ENCODE measurements at regions not wholly inside any gene's neighbourhood (a gene's known extent, or its start where the extent isn't known, plus 50 kb on each side); places are given as distances from the start of the nearest gene placed in this dataset.

DNA sequence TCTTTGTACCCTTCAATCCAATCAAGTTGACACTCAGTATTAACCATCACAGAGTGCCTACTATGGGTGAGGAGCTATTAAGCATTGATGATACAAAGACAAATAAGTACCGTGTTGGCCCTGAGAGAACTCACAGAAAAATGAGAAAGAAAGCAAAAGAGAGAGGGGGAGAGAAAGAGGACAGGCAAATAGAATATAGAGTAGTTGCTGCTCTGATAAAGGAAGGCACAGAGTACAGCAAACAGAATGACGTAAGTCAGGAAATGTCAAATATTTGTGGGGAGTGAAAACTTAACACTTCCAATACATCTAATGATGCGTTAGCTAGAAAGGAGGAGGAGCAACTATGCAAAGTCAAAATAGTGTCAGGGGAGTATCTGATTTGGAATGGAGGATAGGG is 320.6 kb upstream of the KCNH8 start:
- TF ChIP-seq, protein P1, sequence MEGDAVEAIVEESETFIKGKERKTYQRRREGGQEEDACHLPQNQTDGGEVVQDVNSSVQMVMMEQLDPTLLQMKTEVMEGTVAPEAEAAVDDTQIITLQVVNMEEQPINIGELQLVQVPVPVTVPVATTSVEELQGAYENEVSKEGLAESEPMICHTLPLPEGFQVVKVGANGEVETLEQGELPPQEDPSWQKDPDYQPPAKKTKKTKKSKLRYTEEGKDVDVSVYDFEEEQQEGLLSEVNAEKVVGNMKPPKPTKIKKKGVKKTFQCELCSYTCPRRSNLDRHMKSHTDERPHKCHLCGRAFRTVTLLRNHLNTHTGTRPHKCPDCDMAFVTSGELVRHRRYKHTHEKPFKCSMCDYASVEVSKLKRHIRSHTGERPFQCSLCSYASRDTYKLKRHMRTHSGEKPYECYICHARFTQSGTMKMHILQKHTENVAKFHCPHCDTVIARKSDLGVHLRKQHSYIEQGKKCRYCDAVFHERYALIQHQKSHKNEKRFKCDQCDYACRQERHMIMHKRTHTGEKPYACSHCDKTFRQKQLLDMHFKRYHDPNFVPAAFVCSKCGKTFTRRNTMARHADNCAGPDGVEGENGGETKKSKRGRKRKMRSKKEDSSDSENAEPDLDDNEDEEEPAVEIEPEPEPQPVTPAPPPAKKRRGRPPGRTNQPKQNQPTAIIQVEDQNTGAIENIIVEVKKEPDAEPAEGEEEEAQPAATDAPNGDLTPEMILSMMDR (IDR thresholded peaks at IDR 0.05; ENCODE audit: low read depth, low read length), result no peak
- no peak for TF ChIP-seq POLR2A (IDR thresholded peaks at IDR 0.05; ENCODE audit: extremely low read depth, insufficient read length)
- TF ChIP-seq MYC (IDR thresholded peaks at IDR 0.05; ENCODE audit: low read depth, low read length), result no peak
- TF ChIP-seq MAX (IDR thresholded peaks at IDR 0.05; ENCODE audit: low read depth, low read length), result no peak

Measured in NB4 (cell line).